HepG2 (cell line): ENCODE measurements at regions not wholly inside any gene's neighbourhood (a gene's known extent, or its start where the extent isn't known, plus 50 kb on each side); places are given as distances from the start of the nearest gene placed in this dataset.
A peak's percentile ranks its signal among the peaks of the same experiment; 100 is the strongest.

ENCODE experiments used
- ATAC-seq: fragments of 200-7000 bp; cut with Tn5 transposase; 3 replicates; pipeline ENCODE4 v1.9.1; 2020; ENCODE audit warnings: mild to moderate bottlenecking, moderate library complexity
- BruUV-seq: library from RNA; stranded (reverse); fragments of 400-500 nt; replicated peaks from 2 replicates; lab custom pipeline; 2021; lab: Mats Ljungman, UMichigan
- CTCF ChIA-PET: fragments of 300-600 bp; formaldehyde crosslinking; extraction: SDS; loops from one replicate; lab custom pipeline; 2021; ENCODE audit warnings: low total read pairs, inconsistent platforms, low intra/inter-chr PET ratio; lab: Yijun Ruan, JAX
- POLR2A ChIA-PET: fragments of 350-600 bp; sonication (Branson Sonifier 250); formaldehyde crosslinking; loops from one replicate; lab custom pipeline; 2020; ENCODE audit warnings: antibody characterized with exemption, inconsistent platforms; lab: Yijun Ruan, JAX
- DNase-seq: peaks from one replicate; pipeline ENCODE4 v3.0.0-alpha.2; 2015; ENCODE audit warnings: low spot score
- FAIRE-seq: peaks from 3 replicates; lab custom pipeline; 2011; peaks lifted over from hg19 to GRCh38; lab: Jason Lieb, UNC
- H2AFZ ChIP-seq: one replicate; pipeline ENCODE4 v1.6.1; 2011; ENCODE audit warnings: low read length, inconsistent platforms
- H3K27ac ChIP-seq: fragments of 300-600 bp; 3 replicates; pipeline ENCODE4 v1.8.0; 2011; ENCODE audit warnings: mixed run types, mild to moderate bottlenecking, mixed read lengths, low read length, inconsistent platforms; ENCODE audit not compliant: insufficient read depth; ENCODE audit errors: extremely low read length
- H3K27me3 ChIP-seq, 2 experiments: fragments of 200-600 bp in 1 of 2; 2 replicates in 1 of 2; 3 replicates in 1 of 2; pipeline versions ENCODE4 v1.6.0 to v1.8.0; 2011; ENCODE audit warnings: low read length in 2 of 2, mild to moderate bottlenecking in 2 of 2, moderate library complexity in 2 of 2, inconsistent platforms in 1 of 2; ENCODE audit not compliant: insufficient read depth in 2 of 2, control insufficient read depth in 1 of 2
- H3K36me3 ChIP-seq, 2 experiments: fragments of 200-600 bp in 1 of 2; replicated peaks in 1 of 2; 2 replicates in 1 of 2; 3 replicates in 1 of 2; pipeline versions ENCODE4 v1.5.1 to v1.8.0; 2011; ENCODE audit warnings: low read length in 2 of 2, inconsistent platforms in 1 of 2; ENCODE audit not compliant: insufficient read depth in 2 of 2, control insufficient read depth in 1 of 2
- H3K4me1 ChIP-seq: 2 replicates; pipeline ENCODE4 v1.5.1; 2012; ENCODE audit warnings: low read length, inconsistent platforms; ENCODE audit not compliant: insufficient read depth
- H3K4me2 ChIP-seq: 2 replicates; pipeline ENCODE4 v1.6.0; 2011; ENCODE audit warnings: low read depth, low read length, inconsistent platforms
- H3K4me3 ChIP-seq, 3 experiments: fragments of 200-600 bp in 1 of 3; sonication (generic), shearing (Covaris generic) in 1 of 3; replicated peaks in 1 of 3; 2 replicates each; pipeline ENCODE4 v1.5.1; 2011 to 2016; ENCODE audit warnings: low read length in 3 of 3, inconsistent platforms in 2 of 3, low read depth in 2 of 3, mild to moderate bottlenecking in 2 of 3, control low read depth in 1 of 3, mixed read lengths in 1 of 3; ENCODE audit not compliant: insufficient read depth in 1 of 3
- H3K79me2 ChIP-seq: one replicate; pipeline ENCODE4 v1.6.1; 2011; ENCODE audit warnings: low read length, inconsistent platforms; ENCODE audit not compliant: insufficient read depth
- H3K9ac ChIP-seq: 2 replicates; pipeline ENCODE4 v1.6.0; 2011; ENCODE audit warnings: mild to moderate bottlenecking, low read depth, low read length, inconsistent platforms; ENCODE audit not compliant: insufficient read depth
- H3K9me3 ChIP-seq: 2 replicates; pipeline ENCODE4 v1.5.1; 2012; ENCODE audit warnings: mild to moderate bottlenecking, low read length
- H4K20me1 ChIP-seq: 2 replicates; pipeline ENCODE4 v1.6.0; 2011; ENCODE audit warnings: inconsistent platforms, mild to moderate bottlenecking, low read length, moderate library complexity; ENCODE audit not compliant: insufficient read depth
- ATF7 ChIP-seq, 2 experiments: fragments of 450-650 bp in 1 of 2; sonication (generic) in 1 of 2; formaldehyde crosslinking in 1 of 2; IDR thresholded peaks; 2 replicates each; pipeline versions ENCODE4 v1.4.0 to v1.6.1; 2016 to 2020; ENCODE audit warnings: antibody characterized with exemption in 1 of 2, mild to moderate bottlenecking in 1 of 2, missing genetic modification reagents in 1 of 2
- ISX ChIP-seq: sonication (generic); formaldehyde crosslinking; conservative IDR thresholded peaks from 2 replicates; pipeline ENCODE4 v1.5.0; 2020; ENCODE audit warnings: missing genetic modification reagents
- NCOA5 ChIP-seq: sonication (generic); formaldehyde crosslinking; IDR thresholded peaks from 2 replicates; pipeline ENCODE4 v1.4.0; 2020; ENCODE audit warnings: missing genetic modification reagents
- NR2F2 ChIP-seq: IDR thresholded peaks from 2 replicates; pipeline ENCODE4 v1.6.1; 2012; ENCODE audit warnings: low read depth, inconsistent platforms, borderline replicate concordance
- ZNF263 ChIP-seq: sonication (generic); formaldehyde crosslinking; IDR thresholded peaks from 2 replicates; pipeline ENCODE4 v1.4.0; 2020; ENCODE audit warnings: missing genetic modification reagents
- ZNF816 ChIP-seq: sonication (generic); formaldehyde crosslinking; IDR thresholded peaks from 2 replicates; pipeline ENCODE4 v1.8.0; 2022; ENCODE audit warnings: missing genetic modification reagents, mild to moderate bottlenecking, borderline replicate concordance
- WGBS: methylation state at CpG from one replicate; pipeline ENCODE4 v1.1.6; 2017; ENCODE audit warnings: low lambda C conversion rate; 5-methylcytosine and 5-hydroxymethylcytosine counted together
- in situ Hi-C: cut with HindIII; loops from 2 replicates; pipeline ENCODE4 v1.10.0; 2017; ENCODE audit warnings: low pct_unique_long_range_greater_than_20kb; ENCODE audit not compliant: extremely low pct_ligation_motif_present
- intact Hi-C: fragments of 100-400 bp; cut with micrococcal nuclease; formaldehyde crosslinking; loops from one replicate; pipeline ENCODE4 v1.10.0; 2022; ENCODE audit not compliant: unreplicated experiment
- TF ChIP-seq, protein P1 (sequence below): sonication (generic); formaldehyde crosslinking; IDR thresholded peaks from 2 replicates; pipeline ENCODE4 v1.8.1; 2023; ENCODE audit warnings: missing genetic modification reagents, inconsistent platforms, borderline replicate concordance

DNA sequence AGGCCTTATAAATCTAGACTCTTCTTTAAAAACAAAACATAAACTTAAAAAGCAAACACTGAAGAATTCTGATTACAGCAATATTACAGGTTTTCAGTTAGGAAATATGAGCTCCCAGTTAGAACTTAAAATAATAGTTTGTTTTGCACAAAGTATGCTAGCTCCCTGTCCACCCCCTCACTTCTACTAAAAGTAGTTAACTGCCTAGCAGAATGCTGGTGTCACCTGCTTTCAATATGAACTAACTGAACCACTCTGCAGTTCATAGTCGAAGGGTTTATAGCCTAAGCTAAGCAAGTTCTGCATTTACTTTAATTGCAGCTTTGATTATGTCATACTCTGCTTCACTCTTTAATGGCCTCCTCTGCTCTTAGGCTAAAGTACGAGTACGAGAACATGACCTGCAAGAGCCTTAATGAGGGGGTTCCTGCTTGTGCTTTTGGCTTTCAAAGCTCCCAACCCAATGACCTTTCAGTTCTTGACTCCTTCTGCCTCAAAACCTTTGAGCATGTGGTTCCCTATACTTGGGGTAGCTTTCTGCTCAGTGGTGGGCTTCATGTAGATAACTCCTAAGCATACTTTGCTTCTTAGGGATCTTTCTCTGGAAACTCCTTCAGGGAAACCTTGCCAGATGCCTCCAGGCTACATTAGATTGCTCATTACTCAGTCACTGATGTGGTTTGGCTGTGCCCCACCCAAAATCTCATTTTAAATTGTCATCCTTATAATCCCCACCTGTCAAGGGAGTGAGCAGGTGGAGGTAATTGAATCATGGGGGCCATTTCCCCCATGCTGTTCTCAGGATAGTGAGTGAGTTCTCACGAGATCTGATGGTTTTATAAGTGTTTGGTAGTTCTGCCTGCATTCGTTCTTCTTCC lies 278.9 kb upstream of the ARGLU1 start:
- Histone ChIP-seq H3K27me3 (no peaks in the 10 kb centered on the region), H3K4me1 (no peaks in the 10 kb centered on the region), H3K27ac (no peak overlapping the region), H3K4me2 (no peak overlapping the region), H3K36me3 (no peaks in the 10 kb centered on the region), H3K9me3 (no peaks in the 10 kb centered on the region), H2AFZ (no peak overlapping the region), H3K9ac (no peak overlapping the region), H3K4me3 (no peak overlapping the region), H3K79me2 (no peaks in the 10 kb centered on the region), H4K20me1 (no peaks in the 10 kb centered on the region)
- no peak for TF ChIP-seq ZNF816 (CRISPR knock-in tag)
- TF ChIP-seq, protein P1, sequence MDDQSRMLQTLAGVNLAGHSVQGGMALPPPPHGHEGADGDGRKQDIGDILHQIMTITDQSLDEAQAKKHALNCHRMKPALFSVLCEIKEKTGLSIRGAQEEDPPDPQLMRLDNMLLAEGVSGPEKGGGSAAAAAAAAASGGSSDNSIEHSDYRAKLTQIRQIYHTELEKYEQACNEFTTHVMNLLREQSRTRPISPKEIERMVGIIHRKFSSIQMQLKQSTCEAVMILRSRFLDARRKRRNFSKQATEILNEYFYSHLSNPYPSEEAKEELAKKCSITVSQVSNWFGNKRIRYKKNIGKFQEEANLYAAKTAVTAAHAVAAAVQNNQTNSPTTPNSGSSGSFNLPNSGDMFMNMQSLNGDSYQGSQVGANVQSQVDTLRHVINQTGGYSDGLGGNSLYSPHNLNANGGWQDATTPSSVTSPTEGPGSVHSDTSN (CRISPR knock-in tag): no peak
- TF ChIP-seq ISX (CRISPR knock-in tag): no peak
- no peak for TF ChIP-seq ZNF263
- TF ChIP-seq NR2F2: no peak
- BruUV-seq: no TSS peak
- intact Hi-C loops: no loop called here
- ATAC-seq (no peak), FAIRE-seq (no peak), DNase-seq (no peak)
- ChIA-PET CTCF (no interaction called here), POLR2A (no interaction called here)
- WGBS: 19% methylated on average over 5 of the region's 5 CpGs
- in situ Hi-C loops: no loop called here

DNA sequence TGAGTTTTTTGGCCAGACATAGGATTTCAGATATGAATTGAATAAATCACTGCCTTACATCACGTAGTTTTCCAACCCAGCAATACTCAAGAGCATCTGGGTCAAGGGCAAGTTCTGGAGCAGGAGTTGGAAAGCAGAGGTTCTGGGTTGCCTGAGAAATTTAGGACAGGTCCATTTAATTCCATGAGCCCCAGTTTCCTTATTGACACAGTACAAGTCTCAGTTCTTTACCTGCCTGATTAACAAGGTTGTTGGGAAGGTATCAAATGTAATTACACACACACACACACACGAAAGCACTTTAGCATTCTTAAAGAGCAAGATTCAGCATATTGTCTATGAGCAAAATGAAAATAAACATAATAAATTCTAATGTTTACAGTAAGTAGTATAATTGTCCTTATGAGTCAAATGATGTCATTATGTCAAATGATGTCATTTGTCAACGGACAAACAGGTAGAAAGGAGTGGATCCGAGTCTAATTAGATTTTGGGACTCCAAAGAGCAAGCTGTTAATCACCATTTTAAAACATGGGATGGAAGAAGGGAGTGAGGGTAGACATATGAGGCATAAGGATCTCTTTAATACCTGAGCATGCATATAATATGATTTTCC lies 268.4 kb upstream of the ARGLU1 start:
- under 1% methylated on average over 4 of the region's 4 CpGs for WGBS
- H4K20me1 ChIP-seq: no peaks in the 10 kb centered on the region
- BruUV-seq: no TSS peak
- no peak overlapping the region for H2AFZ ChIP-seq
- no peak overlapping the region for H3K9ac ChIP-seq
- FAIRE-seq: no peak
- H3K27ac ChIP-seq: no peak overlapping the region
- H3K4me1 ChIP-seq: no peaks in the 10 kb centered on the region
- ATAC-seq: no peak
- H3K36me3 ChIP-seq: no peaks in the 10 kb centered on the region
- H3K79me2 ChIP-seq: no peaks in the 10 kb centered on the region
- no peak overlapping the region for H3K4me3 ChIP-seq
- intact Hi-C loops: no loop called here
- H3K9me3 ChIP-seq: peaks cover 18% of the 10 kb centered on the region
- CTCF ChIA-PET: no interaction called here
- no peaks in the 10 kb centered on the region for H3K27me3 ChIP-seq
- in situ Hi-C loops: no loop called here
- no peak overlapping the region for H3K4me2 ChIP-seq
- POLR2A ChIA-PET: no interaction called here
- TF ChIP-seq NCOA5 (CRISPR knock-in tag): no peak
- peak; percentile 77 for TF ChIP-seq ATF7 (IDR thresholded peaks at IDR 0.05)
- no peak for TF ChIP-seq ATF7 (CRISPR knock-in tag; IDR thresholded peaks at IDR 0.05)
- DNase-seq: no peak
